Osteoblast (primary cell): ENCODE measurements at regions not wholly inside any gene's neighbourhood (a gene's known extent, or its start where the extent isn't known, plus 50 kb on each side); places are given as distances from the start of the nearest gene placed in this dataset.
A peak's percentile ranks its signal among the peaks of the same experiment; 100 is the strongest.

Source experiments
- DNase-seq: peaks from one replicate; pipeline ENCODE4 v3.0.0; 2011; ENCODE audit warnings: low spot score, mixed read lengths; ENCODE audit not compliant: insufficient read length; ENCODE audit errors: missing footprints
- H2AFZ ChIP-seq: 2 replicates; pipeline ENCODE4 v1.6.0; 2011; ENCODE audit warnings: mild to moderate bottlenecking, low read length
- H3K27ac ChIP-seq: 2 replicates; pipeline ENCODE4 v1.5.1; 2011; ENCODE audit warnings: mild to moderate bottlenecking, low read depth, low read length, moderate library complexity
- H3K27me3 ChIP-seq: 2 replicates; pipeline ENCODE4 v1.6.0; 2012; ENCODE audit warnings: mild to moderate bottlenecking, control low read depth, inconsistent platforms, low read length, moderate library complexity; ENCODE audit not compliant: insufficient read depth
- H3K36me3 ChIP-seq: 2 replicates; pipeline ENCODE4 v1.5.1; 2011; ENCODE audit warnings: mild to moderate bottlenecking, low read length, control low read depth, moderate library complexity; ENCODE audit not compliant: insufficient read depth
- H3K4me1 ChIP-seq: 2 replicates; pipeline ENCODE4 v1.5.1; 2011; ENCODE audit warnings: mild to moderate bottlenecking, low read length, control low read depth, moderate library complexity; ENCODE audit not compliant: insufficient read depth
- H3K4me2 ChIP-seq: 2 replicates; pipeline ENCODE4 v1.6.0; 2011; ENCODE audit warnings: mild to moderate bottlenecking, low read length; ENCODE audit not compliant: insufficient read depth
- H3K4me3 ChIP-seq: fragments of 200-600 bp; sonication (generic); 3 replicates; pipeline ENCODE4 v1.5.1; 2012; ENCODE audit warnings: mild to moderate bottlenecking, low read length, inconsistent platforms; ENCODE audit not compliant: insufficient read depth
- H3K79me2 ChIP-seq: 2 replicates; pipeline ENCODE4 v1.6.0; 2012; ENCODE audit warnings: mild to moderate bottlenecking, low read length, control low read depth, inconsistent platforms; ENCODE audit not compliant: insufficient read depth
- H3K9me3 ChIP-seq: 2 replicates; pipeline ENCODE4 v1.5.1; 2011; ENCODE audit warnings: low read depth, low read length, control low read depth
- H4K20me1 ChIP-seq: 2 replicates; pipeline ENCODE4 v1.6.0; 2012; ENCODE audit warnings: mild to moderate bottlenecking, low read length, control low read depth; ENCODE audit not compliant: insufficient read depth
- TF ChIP-seq, protein P1 (sequence below): IDR thresholded peaks from 2 replicates; pipeline ENCODE4 v1.5.1; 2011; ENCODE audit warnings: mild to moderate bottlenecking, low read depth, low read length, moderate library complexity; ENCODE audit errors: extremely low read depth

DNA sequence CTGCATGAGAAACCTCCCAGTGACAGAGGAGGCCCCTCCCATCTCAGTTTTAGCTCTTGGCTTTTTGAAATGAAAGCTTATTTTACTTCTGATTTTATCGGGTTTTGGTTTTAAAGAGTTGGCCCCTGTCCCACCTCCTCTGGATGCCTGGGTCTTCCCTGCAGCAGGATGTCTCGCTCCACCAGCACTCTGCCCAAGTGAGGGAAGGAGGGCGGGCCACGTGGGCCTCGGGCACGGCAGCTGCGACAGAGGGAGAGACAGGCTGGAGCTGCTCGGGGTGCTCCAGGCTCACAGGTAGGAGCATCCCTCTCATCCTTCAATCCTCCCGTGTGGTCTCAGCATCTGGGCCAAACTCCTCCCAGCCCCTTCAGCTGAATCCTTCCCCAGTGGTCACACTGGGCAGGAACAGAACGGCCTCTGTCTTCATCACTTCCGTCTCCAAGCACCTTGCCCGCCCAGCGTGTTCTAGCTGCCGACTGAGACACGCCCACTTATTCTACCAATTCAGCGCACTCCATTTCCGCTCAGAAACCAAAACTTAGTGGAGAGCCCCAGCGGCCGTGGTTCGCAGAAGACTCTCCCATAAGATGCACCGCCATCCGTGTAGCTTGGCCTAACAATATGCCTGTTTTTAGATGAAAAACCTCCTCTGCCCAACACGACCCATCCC, 222.9 kb downstream of the GLRX3 start:
- Histone ChIP-seq H4K20me1 (no peaks in the 10 kb centered on the region), H3K9me3 (peaks cover 3% of the 10 kb centered on the region)
- no peak for DNase-seq

DNA sequence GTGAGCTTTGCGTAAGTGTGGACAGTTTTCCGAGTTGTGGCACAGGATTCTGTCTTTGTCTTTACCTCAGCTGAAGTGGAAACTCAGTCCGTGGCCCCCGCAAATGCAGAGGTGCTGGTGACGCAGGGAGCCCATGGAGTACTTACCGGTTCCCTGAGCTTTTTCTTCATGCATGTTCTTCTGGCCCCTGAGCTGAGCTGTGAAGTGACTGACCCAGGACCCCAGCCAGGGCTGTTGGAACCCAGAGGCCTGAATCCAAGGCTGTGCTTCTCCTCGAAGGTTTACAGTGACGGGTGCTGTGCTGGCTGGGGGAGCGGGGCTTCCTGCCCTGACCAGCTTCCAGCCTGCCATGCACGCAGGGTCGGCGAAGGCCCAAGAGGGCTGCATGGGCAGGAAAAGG, 223.5 kb downstream of the GLRX3 start:
- no peak overlapping the region for H3K4me2 ChIP-seq
- H3K4me1 ChIP-seq, result no peaks in the 10 kb centered on the region
- H3K27ac ChIP-seq, result no peak overlapping the region
- H2AFZ ChIP-seq, result no peak overlapping the region
- H3K79me2 ChIP-seq, result no peaks in the 10 kb centered on the region
- DNase-seq, result no peak
- no peaks in the 10 kb centered on the region for H3K27me3 ChIP-seq
- peaks cover 3% of the 10 kb centered on the region for H3K9me3 ChIP-seq
- no peaks in the 10 kb centered on the region for H4K20me1 ChIP-seq
- H3K4me3 ChIP-seq, result no peak overlapping the region
- TF ChIP-seq, protein P1, sequence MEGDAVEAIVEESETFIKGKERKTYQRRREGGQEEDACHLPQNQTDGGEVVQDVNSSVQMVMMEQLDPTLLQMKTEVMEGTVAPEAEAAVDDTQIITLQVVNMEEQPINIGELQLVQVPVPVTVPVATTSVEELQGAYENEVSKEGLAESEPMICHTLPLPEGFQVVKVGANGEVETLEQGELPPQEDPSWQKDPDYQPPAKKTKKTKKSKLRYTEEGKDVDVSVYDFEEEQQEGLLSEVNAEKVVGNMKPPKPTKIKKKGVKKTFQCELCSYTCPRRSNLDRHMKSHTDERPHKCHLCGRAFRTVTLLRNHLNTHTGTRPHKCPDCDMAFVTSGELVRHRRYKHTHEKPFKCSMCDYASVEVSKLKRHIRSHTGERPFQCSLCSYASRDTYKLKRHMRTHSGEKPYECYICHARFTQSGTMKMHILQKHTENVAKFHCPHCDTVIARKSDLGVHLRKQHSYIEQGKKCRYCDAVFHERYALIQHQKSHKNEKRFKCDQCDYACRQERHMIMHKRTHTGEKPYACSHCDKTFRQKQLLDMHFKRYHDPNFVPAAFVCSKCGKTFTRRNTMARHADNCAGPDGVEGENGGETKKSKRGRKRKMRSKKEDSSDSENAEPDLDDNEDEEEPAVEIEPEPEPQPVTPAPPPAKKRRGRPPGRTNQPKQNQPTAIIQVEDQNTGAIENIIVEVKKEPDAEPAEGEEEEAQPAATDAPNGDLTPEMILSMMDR, result no peak
- H3K36me3 ChIP-seq, result no peaks in the 10 kb centered on the region

More for the DNA sequence above, 222.9 kb downstream of the GLRX3 start:
- H3K4me1 ChIP-seq, result no peaks in the 10 kb centered on the region
- no peaks in the 10 kb centered on the region for H3K79me2 ChIP-seq
- no peaks in the 10 kb centered on the region for H3K27me3 ChIP-seq
- TF ChIP-seq, protein P1, result no peak
- H2AFZ ChIP-seq, result no peak overlapping the region
- no peak overlapping the region for H3K27ac ChIP-seq
- H3K4me3 ChIP-seq, result no peak overlapping the region
- no peak overlapping the region for H3K4me2 ChIP-seq
- H3K36me3 ChIP-seq, result no peaks in the 10 kb centered on the region

GRCh38 chr10:130360826-130361311, 224.7 kb downstream of the GLRX3 start:
- Histone ChIP-seq H2AFZ (no peak overlapping the region), H3K4me1 (no peaks in the 10 kb centered on the region), H3K27ac (no peak overlapping the region), H3K27me3 (no peaks in the 10 kb centered on the region), H3K79me2 (no peaks in the 10 kb centered on the region), H3K36me3 (no peaks in the 10 kb centered on the region), H3K9me3 (no peaks in the 10 kb centered on the region), H4K20me1 (no peaks in the 10 kb centered on the region), H3K4me2 (no peak overlapping the region), H3K4me3 (no peak overlapping the region)
- TF ChIP-seq, protein P1, result no peak
- DNase-seq, result peak; percentile 74

GRCh38 chr10:130361351-130362105, 225.3 kb downstream of the GLRX3 start:
- H3K4me2 ChIP-seq, result no peak overlapping the region
- no peak overlapping the region for H2AFZ ChIP-seq
- H3K27me3 ChIP-seq, result no peaks in the 10 kb centered on the region
- no peak for DNase-seq
- H4K20me1 ChIP-seq, result no peaks in the 10 kb centered on the region
- H3K79me2 ChIP-seq, result no peaks in the 10 kb centered on the region
- H3K4me3 ChIP-seq, result no peak overlapping the region
- TF ChIP-seq, protein P1, result no peak
- no peak overlapping the region for H3K27ac ChIP-seq
- H3K9me3 ChIP-seq, result no peaks in the 10 kb centered on the region
- no peaks in the 10 kb centered on the region for H3K4me1 ChIP-seq
- no peaks in the 10 kb centered on the region for H3K36me3 ChIP-seq
